ENCODE measurements at regions not wholly inside any gene's neighbourhood (a gene's known extent, or its start where the extent isn't known, plus 50 kb on each side); places are given as distances from the start of the nearest gene placed in this dataset.

GRCh38 chr2:67851016-67851415, 211.8 kb downstream of the C1D start:
- no peaks in the 10 kb centered on the region for H3K79me2 ChIP-seq (ENCODE audit: insufficient read depth, low read length)
- no peak overlapping the region for H3K4me3 ChIP-seq (ENCODE audit: low read length, poor library complexity, severe bottlenecking)
- no peaks in the 10 kb centered on the region for H3K9me2 ChIP-seq (replicated peaks; ENCODE audit: low read depth, low read length)
- no peak overlapping the region for H2AFZ ChIP-seq (ENCODE audit: low read length)
- no peaks in the 10 kb centered on the region for H3K9me3 ChIP-seq (ENCODE audit: insufficient read depth, low read depth, low read length)
- no peak overlapping the region for H3K4me2 ChIP-seq (ENCODE audit: low read depth, low read length, poor library complexity, severe bottlenecking)
- TF ChIP-seq EZH2phosphoT487 (IDR thresholded peaks at IDR 0.05; ENCODE audit: borderline replicate concordance) (no peak), CTCF (conservative IDR thresholded peaks at IDR 0.05; ENCODE audit: low read length) (no peak)
- H3K9ac ChIP-seq (ENCODE audit: low read depth, low read length, poor library complexity, severe bottlenecking): no peak overlapping the region
- no peaks in the 10 kb centered on the region for H3F3A ChIP-seq (ENCODE audit: low read depth)
- H4K20me1 ChIP-seq (ENCODE audit: insufficient read depth, low read length, poor library complexity, severe bottlenecking): no peaks in the 10 kb centered on the region
- no peaks in the 10 kb centered on the region for H3K27me3 ChIP-seq (ENCODE audit: insufficient read depth, low read length, poor library complexity, severe bottlenecking)
- H3K4me1 ChIP-seq (ENCODE audit: insufficient read depth, low read length, poor library complexity, severe bottlenecking): no peaks in the 10 kb centered on the region
- no peaks in the 10 kb centered on the region for H3K36me3 ChIP-seq (ENCODE audit: insufficient read depth, low read length)

- TF ChIP-seq CTCF (conservative IDR thresholded peaks at IDR 0.05; ENCODE audit: low read length) (no peak), EZH2phosphoT487 (IDR thresholded peaks at IDR 0.05; ENCODE audit: borderline replicate concordance) (no peak)
- no peak overlapping the region for H2AFZ ChIP-seq (ENCODE audit: low read length)
- no peaks in the 10 kb centered on the region for H4K20me1 ChIP-seq (ENCODE audit: insufficient read depth, low read length, poor library complexity, severe bottlenecking)
- H3K4me3 ChIP-seq (ENCODE audit: low read length, poor library complexity, severe bottlenecking): no peak overlapping the region
- no peaks in the 10 kb centered on the region for H3F3A ChIP-seq (ENCODE audit: low read depth)
- H3K79me2 ChIP-seq (ENCODE audit: insufficient read depth, low read length): no peaks in the 10 kb centered on the region
- no peaks in the 10 kb centered on the region for H3K9me3 ChIP-seq (ENCODE audit: insufficient read depth, low read depth, low read length)
- H3K27me3 ChIP-seq (ENCODE audit: insufficient read depth, low read length, poor library complexity, severe bottlenecking): no peaks in the 10 kb centered on the region
- H3K4me2 ChIP-seq (ENCODE audit: low read depth, low read length, poor library complexity, severe bottlenecking): no peak overlapping the region
- H3K4me1 ChIP-seq (ENCODE audit: insufficient read depth, low read length, poor library complexity, severe bottlenecking): no peaks in the 10 kb centered on the region
- H3K36me3 ChIP-seq (ENCODE audit: insufficient read depth, low read length): no peaks in the 10 kb centered on the region
- no peak overlapping the region for H3K9ac ChIP-seq (ENCODE audit: low read depth, low read length, poor library complexity, severe bottlenecking)
- H3K9me2 ChIP-seq (replicated peaks; ENCODE audit: low read depth, low read length): no peaks in the 10 kb centered on the region
Measured at GRCh38 chr2:67851956-67852824, 210.6 kb downstream of the C1D start.

- Histone ChIP-seq H3K4me3 (ENCODE audit: low read length, poor library complexity, severe bottlenecking) (no peak overlapping the region), H2AFZ (ENCODE audit: low read length) (no peak overlapping the region), H4K20me1 (ENCODE audit: insufficient read depth, low read length, poor library complexity, severe bottlenecking) (no peaks in the 10 kb centered on the region), H3F3A (ENCODE audit: low read depth) (no peaks in the 10 kb centered on the region), H3K9me3 (ENCODE audit: insufficient read depth, low read depth, low read length) (no peaks in the 10 kb centered on the region), H3K4me2 (ENCODE audit: low read depth, low read length, poor library complexity, severe bottlenecking) (no peak overlapping the region), H3K9ac (ENCODE audit: low read depth, low read length, poor library complexity, severe bottlenecking) (no peak overlapping the region), H3K79me2 (ENCODE audit: insufficient read depth, low read length) (no peaks in the 10 kb centered on the region), H3K4me1 (ENCODE audit: insufficient read depth, low read length, poor library complexity, severe bottlenecking) (no peaks in the 10 kb centered on the region), H3K36me3 (ENCODE audit: insufficient read depth, low read length) (no peaks in the 10 kb centered on the region), H3K27me3 (ENCODE audit: insufficient read depth, low read length, poor library complexity, severe bottlenecking) (no peaks in the 10 kb centered on the region), H3K9me2 (replicated peaks; ENCODE audit: low read depth, low read length) (no peaks in the 10 kb centered on the region)
- TF ChIP-seq EZH2phosphoT487 (IDR thresholded peaks at IDR 0.05; ENCODE audit: borderline replicate concordance): no peak
- no peak for TF ChIP-seq CTCF (conservative IDR thresholded peaks at IDR 0.05; ENCODE audit: low read length)
Measured at GRCh38 chr2:67854103-67854743, 208.6 kb downstream of the C1D start.
